ENCODE measurements at regions not wholly inside any gene's neighbourhood (a gene's known extent, or its start where the extent isn't known, plus 50 kb on each side); places are given as distances from the start of the nearest gene placed in this dataset.

DNA sequence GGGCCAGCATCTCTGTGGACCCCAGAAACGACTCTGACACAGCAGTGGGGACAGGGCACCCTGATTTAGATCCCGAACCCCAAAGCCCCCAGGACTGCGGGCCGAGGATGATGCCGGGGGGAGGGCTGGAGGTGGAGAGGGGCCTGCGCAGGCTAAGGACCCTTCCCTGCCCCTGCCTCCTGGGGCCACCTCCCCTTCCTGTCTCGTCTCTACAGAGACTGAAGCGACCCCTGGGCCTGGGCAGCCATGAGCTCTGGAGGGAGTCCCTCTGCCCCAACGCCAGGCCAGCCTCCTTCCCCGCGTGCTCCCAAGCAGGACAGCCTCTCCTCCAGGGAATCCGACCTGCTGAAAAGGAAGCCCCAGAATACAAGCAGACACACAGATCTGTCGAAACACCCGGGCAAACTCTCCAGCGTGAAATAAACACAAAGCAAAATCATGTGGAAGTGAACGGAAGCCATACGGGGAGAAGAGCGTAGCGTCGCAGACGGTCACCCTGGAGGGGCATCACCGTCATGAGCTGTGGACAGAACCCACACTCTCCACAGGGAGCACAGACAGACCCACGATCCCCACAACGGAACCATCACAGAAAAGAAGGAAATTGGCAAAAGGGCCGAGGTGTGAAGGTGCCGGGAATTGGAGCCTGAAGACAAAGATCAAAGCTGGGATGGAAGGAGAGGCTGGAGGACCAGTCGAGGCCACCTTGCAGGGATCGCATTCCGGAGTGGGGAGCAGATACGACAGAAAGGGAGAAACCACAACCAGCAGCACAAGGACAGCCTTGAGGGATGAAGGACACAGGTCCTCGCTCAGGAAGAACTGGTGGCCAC is 51.0 kb upstream of the CTDP1 start:
- no peak for DNase-seq

DNA sequence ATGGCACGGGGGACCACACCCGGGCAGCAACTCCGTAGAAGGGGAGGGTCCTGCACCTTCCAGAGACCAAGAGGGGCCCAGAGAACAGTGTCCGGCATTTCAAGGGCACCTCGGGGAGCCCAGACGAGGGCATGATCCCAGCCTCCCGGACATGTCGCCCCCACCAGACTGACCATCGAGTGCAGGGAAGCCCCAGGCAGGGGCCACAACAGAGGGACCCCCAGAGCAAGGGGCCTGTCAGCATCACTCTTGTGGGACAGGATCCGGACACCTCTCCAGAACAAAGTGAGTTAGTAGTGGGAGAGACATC is 50.4 kb upstream of the CTDP1 start:
- no peak for DNase-seq

DNA sequence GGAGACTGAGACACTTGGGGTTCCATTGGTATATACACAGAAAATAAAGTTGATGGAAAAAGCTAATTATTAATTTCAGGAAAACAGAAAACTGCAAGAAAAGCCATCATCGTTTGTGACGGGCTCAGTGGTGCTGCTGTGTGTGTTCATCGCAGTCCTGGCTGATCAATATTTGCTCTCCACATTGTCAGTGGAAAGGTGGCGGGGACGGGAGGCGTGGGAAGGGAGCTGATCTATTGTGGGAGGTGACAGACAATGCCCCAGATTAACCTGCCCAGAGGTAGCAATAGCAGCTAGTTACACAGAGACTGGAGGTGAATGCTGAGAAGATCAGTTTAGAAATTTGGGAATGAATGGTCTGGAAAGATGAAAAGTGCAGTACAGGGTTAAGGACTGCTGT is 50.0 kb upstream of the CTDP1 start:
- DNase-seq, result no peak
